OCI-LY1 (cell line): ENCODE measurements at regions not wholly inside any gene's neighbourhood (a gene's known extent, or its start where the extent isn't known, plus 50 kb on each side); places are given as distances from the start of the nearest gene placed in this dataset.

Experiments used
- H2AFZ ChIP-seq: fragments of 200-600 bp; sonication (generic), shearing (Covaris generic); 2 replicates; pipeline ENCODE4 v1.6.0; 2014; ENCODE audit warnings: antibody characterized with exemption, mild to moderate bottlenecking, low read length
- H3F3A ChIP-seq: fragments of 200-600 bp; sonication (generic), shearing (Covaris generic); 2 replicates; pipeline ENCODE4 v1.6.0; 2014; ENCODE audit warnings: mild to moderate bottlenecking, antibody characterized with exemption, low read length, moderate library complexity; ENCODE audit not compliant: insufficient read depth
- H3K27ac ChIP-seq: fragments of 200-600 bp; sonication (generic); 2 replicates; pipeline ENCODE4 v1.5.1; 2014; ENCODE audit warnings: low read length, mixed run types, mild to moderate bottlenecking, low read depth; ENCODE audit not compliant: poor library complexity, severe bottlenecking
- H3K27me3 ChIP-seq: fragments of 200-600 bp; sonication (generic); 2 replicates; pipeline ENCODE4 v1.6.0; 2014; ENCODE audit warnings: antibody characterized with exemption, mild to moderate bottlenecking, low read length, moderate library complexity; ENCODE audit not compliant: insufficient read depth
- H3K36me3 ChIP-seq: fragments of 200-600 bp; sonication (generic); 2 replicates; pipeline ENCODE4 v1.6.1; 2014; ENCODE audit warnings: mild to moderate bottlenecking, antibody characterized with exemption, low read length, moderate library complexity, mixed read lengths; ENCODE audit not compliant: insufficient read depth
- H3K4me1 ChIP-seq: fragments of 200-600 bp; sonication (generic); 2 replicates; pipeline ENCODE4 v1.5.1; 2014; ENCODE audit warnings: mild to moderate bottlenecking, low read length, moderate library complexity; ENCODE audit not compliant: insufficient read depth, severe bottlenecking
- H3K4me2 ChIP-seq: fragments of 200-600 bp; sonication (generic), shearing (Covaris generic); 2 replicates; pipeline ENCODE4 v1.6.1; 2014; ENCODE audit warnings: low read length
- H3K4me3 ChIP-seq: fragments of 200-600 bp; sonication (generic); 2 replicates; pipeline ENCODE4 v1.5.1; 2014; ENCODE audit warnings: low read length, low read depth, mild to moderate bottlenecking, mixed read lengths; ENCODE audit not compliant: poor library complexity, severe bottlenecking
- H3K79me2 ChIP-seq: fragments of 200-600 bp; shearing (Covaris generic); 2 replicates; pipeline ENCODE4 v1.6.1; 2016; ENCODE audit warnings: mixed run types, low read length, mixed read lengths; ENCODE audit not compliant: insufficient read depth
- H3K9ac ChIP-seq: fragments of 200-600 bp; sonication (generic), shearing (Covaris generic); 2 replicates; pipeline ENCODE4 v1.6.1; 2014; ENCODE audit warnings: mild to moderate bottlenecking, low read length, mixed read lengths
- H3K9me2 ChIP-seq: fragments of 200-600 bp; sonication (generic), shearing (Covaris generic); 2 replicates; pipeline ENCODE4 v1.6.1; 2014; ENCODE audit warnings: low read depth, mild to moderate bottlenecking, low read length, mixed read lengths
- H3K9me3 ChIP-seq: fragments of 200-600 bp; shearing (Covaris generic); 2 replicates; pipeline ENCODE4 v1.6.1; 2014; ENCODE audit warnings: low read length, mixed read lengths
- H4K20me1 ChIP-seq: fragments of 200-600 bp; sonication (generic), shearing (Covaris generic); 2 replicates; pipeline ENCODE4 v1.6.0; 2016; ENCODE audit warnings: mild to moderate bottlenecking, low read length; ENCODE audit not compliant: insufficient read depth
- EZH2 ChIP-seq: fragments of 200-600 bp; sonication (generic), shearing (Covaris generic); IDR thresholded peaks from 2 replicates; pipeline ENCODE4 v1.8.0; 2017; ENCODE audit warnings: borderline replicate concordance, mixed run types, mild to moderate bottlenecking, antibody characterized with exemption, low read length, moderate library complexity, mixed read lengths
- TF ChIP-seq, protein P1 (sequence below): fragments of 200-600 bp; sonication (generic), shearing (Covaris generic); IDR thresholded peaks from 2 replicates; pipeline ENCODE4 v1.5.1; 2017; ENCODE audit warnings: mild to moderate bottlenecking, antibody characterized with exemption, low read length, moderate library complexity, mixed read lengths

DNA sequence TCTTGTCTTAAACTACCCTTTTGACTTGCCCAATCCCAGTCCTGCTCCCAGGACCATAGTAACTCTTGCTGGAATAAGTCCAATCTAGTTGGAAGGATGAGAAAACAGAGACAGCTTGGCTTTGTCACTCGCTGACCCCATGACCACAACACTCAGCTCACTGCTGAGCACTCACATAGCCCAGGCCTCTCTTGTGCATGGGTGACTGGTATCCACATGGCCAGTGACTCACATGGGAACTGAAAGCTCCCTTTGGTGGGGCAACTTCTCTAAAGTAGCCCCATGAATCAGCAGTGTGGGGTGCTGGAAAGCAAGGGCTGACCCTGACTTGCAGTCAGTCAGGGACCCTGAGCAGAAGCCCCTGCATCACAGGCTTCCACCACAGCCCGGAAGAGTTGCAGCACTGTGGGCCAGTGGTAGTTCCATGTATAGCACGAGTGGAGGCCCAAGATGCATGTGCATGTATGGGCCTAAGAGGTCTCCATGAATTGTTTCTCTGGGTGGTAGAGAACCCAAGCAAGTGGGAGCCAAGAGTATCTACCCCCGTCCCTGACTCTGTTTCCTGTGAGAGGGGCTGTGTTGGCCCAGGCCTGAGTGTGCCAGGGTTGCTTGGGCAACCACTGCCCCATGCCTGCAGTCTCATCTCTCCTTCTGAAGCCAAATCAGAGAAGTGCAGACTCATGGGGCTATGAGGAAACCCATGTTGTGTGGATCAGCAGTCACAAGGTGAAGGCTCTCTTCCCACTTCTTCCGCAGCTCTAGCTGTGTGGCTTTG lies 62.1 kb upstream of the XCR1 start:
- Histone ChIP-seq H3K9me3 (no peaks in the 10 kb centered on the region), H2AFZ (no peak overlapping the region), H3K79me2 (no peaks in the 10 kb centered on the region), H3K4me3 (no peak overlapping the region), H3K4me1 (peaks cover 36% of the 10 kb centered on the region), H3K4me2 (no peak overlapping the region), H3K36me3 (no peaks in the 10 kb centered on the region), H3K9me2 (no peaks in the 10 kb centered on the region), H3K27ac (no peak overlapping the region), H3K27me3 (no peaks in the 10 kb centered on the region), H3F3A (no peaks in the 10 kb centered on the region), H3K9ac (no peak overlapping the region), H4K20me1 (no peaks in the 10 kb centered on the region)
- TF ChIP-seq EZH2: no peak
- TF ChIP-seq, protein P1, sequence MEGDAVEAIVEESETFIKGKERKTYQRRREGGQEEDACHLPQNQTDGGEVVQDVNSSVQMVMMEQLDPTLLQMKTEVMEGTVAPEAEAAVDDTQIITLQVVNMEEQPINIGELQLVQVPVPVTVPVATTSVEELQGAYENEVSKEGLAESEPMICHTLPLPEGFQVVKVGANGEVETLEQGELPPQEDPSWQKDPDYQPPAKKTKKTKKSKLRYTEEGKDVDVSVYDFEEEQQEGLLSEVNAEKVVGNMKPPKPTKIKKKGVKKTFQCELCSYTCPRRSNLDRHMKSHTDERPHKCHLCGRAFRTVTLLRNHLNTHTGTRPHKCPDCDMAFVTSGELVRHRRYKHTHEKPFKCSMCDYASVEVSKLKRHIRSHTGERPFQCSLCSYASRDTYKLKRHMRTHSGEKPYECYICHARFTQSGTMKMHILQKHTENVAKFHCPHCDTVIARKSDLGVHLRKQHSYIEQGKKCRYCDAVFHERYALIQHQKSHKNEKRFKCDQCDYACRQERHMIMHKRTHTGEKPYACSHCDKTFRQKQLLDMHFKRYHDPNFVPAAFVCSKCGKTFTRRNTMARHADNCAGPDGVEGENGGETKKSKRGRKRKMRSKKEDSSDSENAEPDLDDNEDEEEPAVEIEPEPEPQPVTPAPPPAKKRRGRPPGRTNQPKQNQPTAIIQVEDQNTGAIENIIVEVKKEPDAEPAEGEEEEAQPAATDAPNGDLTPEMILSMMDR: no peak

- Histone ChIP-seq H3K79me2 (no peaks in the 10 kb centered on the region), H3K36me3 (no peaks in the 10 kb centered on the region), H3K9ac (no peak overlapping the region), H3K27ac (no peak overlapping the region), H3K27me3 (no peaks in the 10 kb centered on the region), H3K9me2 (no peaks in the 10 kb centered on the region), H3F3A (no peaks in the 10 kb centered on the region), H3K9me3 (no peaks in the 10 kb centered on the region), H3K4me1 (peaks cover 21% of the 10 kb centered on the region), H2AFZ (no peak overlapping the region), H3K4me3 (no peak overlapping the region), H3K4me2 (no peak overlapping the region), H4K20me1 (no peaks in the 10 kb centered on the region)
- TF ChIP-seq, protein P1: peak; percentile 60
- no peak for TF ChIP-seq EZH2
These were observed 60.6 kb upstream of the XCR1 start for GRCh38 chr3:46087871-46088270.

GRCh38 chr3:46086986-46087385 lies 59.7 kb upstream of the XCR1 start:
- H3K9me2 ChIP-seq: no peaks in the 10 kb centered on the region
- no peak overlapping the region for H3K4me2 ChIP-seq
- no peak for TF ChIP-seq EZH2
- TF ChIP-seq, protein P1: no peak
- H3K4me3 ChIP-seq: no peak overlapping the region
- H3K9ac ChIP-seq: no peak overlapping the region
- H2AFZ ChIP-seq: no peak overlapping the region
- no peaks in the 10 kb centered on the region for H3K79me2 ChIP-seq
- H3K27ac ChIP-seq: no peak overlapping the region
- peaks cover 13% of the 10 kb centered on the region for H3K4me1 ChIP-seq
- H3F3A ChIP-seq: no peaks in the 10 kb centered on the region
- H3K9me3 ChIP-seq: no peaks in the 10 kb centered on the region
- no peaks in the 10 kb centered on the region for H3K36me3 ChIP-seq
- no peaks in the 10 kb centered on the region for H3K27me3 ChIP-seq
- H4K20me1 ChIP-seq: no peaks in the 10 kb centered on the region
